HG03460 (cell line): ENCODE measurements at regions not wholly inside any gene's neighbourhood (a gene's known extent, or its start where the extent isn't known, plus 50 kb on each side); places are given as distances from the start of the nearest gene placed in this dataset.
"Not testable (repeated sequence)": the region's sequence is repeated elsewhere in the genome, so short reads cannot be mapped to it uniquely, and the experiment has no call there.

Experiments used
- ATAC-seq: cut with Tn5 transposase; IDR thresholded peaks from one replicate; pipeline ENCODE4 v1.9.1; 2021; ENCODE audit not compliant: unreplicated experiment

GRCh38 chr13:74554569-74555275 is 420.5 kb upstream of the KLF12 start:
- ATAC-seq = no peak

GRCh38 chr13:74550039-74550438 is 415.8 kb upstream of the KLF12 start:
- ATAC-seq = no peak

- not testable (repeated sequence) for ATAC-seq
Measured at GRCh38 chr13:74536649-74537048, 402.4 kb upstream of the KLF12 start.

- no peak for ATAC-seq
Measured at GRCh38 chr13:74533226-74533625, 399.0 kb upstream of the KLF12 start.

- ATAC-seq = no peak
Measured at GRCh38 chr13:74530011-74530410, 395.8 kb upstream of the KLF12 start.

GRCh38 chr13:74528734-74529513 is 394.7 kb upstream of the KLF12 start:
- no peak for ATAC-seq

- no peak for ATAC-seq
Measured at GRCh38 chr13:74523057-74523456, 388.9 kb upstream of the KLF12 start.

- ATAC-seq = no peak
Measured at GRCh38 chr13:74511523-74511922, 377.3 kb upstream of the KLF12 start.

- no peak for ATAC-seq
Measured at GRCh38 chr13:74487091-74487722, 353.0 kb upstream of the KLF12 start.

GRCh38 chr13:74485757-74486156 is 351.6 kb upstream of the KLF12 start:
- ATAC-seq = no peak

GRCh38 chr13:74479124-74479523 is 344.9 kb upstream of the KLF12 start:
- ATAC-seq = no peak

- no peak for ATAC-seq
Measured at GRCh38 chr13:74476788-74477187, 342.6 kb upstream of the KLF12 start.

- ATAC-seq = no peak
Measured at GRCh38 chr13:74476365-74476764, 342.2 kb upstream of the KLF12 start.

GRCh38 chr13:74466864-74467263 is 332.7 kb upstream of the KLF12 start:
- ATAC-seq = no peak

- ATAC-seq = no peak
Measured at GRCh38 chr13:74466020-74466419, 331.8 kb upstream of the KLF12 start.

- ATAC-seq = no peak
Measured at GRCh38 chr13:74465271-74465670, 331.1 kb upstream of the KLF12 start.

GRCh38 chr13:74464670-74465069 is 330.5 kb upstream of the KLF12 start:
- no peak for ATAC-seq

- ATAC-seq = no peak
Measured at GRCh38 chr13:74461011-74461410, 326.8 kb upstream of the KLF12 start.

GRCh38 chr13:74452881-74453280 is 318.7 kb upstream of the KLF12 start:
- ATAC-seq = no peak

- ATAC-seq = no peak
Measured at GRCh38 chr13:74452176-74452575, 318.0 kb upstream of the KLF12 start.

GRCh38 chr13:74450964-74451363 is 316.8 kb upstream of the KLF12 start:
- ATAC-seq = no peak

- ATAC-seq = no peak
Measured at GRCh38 chr13:74450525-74450845, 316.3 kb upstream of the KLF12 start.
